HG02943 (cell line): ENCODE measurements at regions not wholly inside any gene's neighbourhood (a gene's known extent, or its start where the extent isn't known, plus 50 kb on each side); places are given as distances from the start of the nearest gene placed in this dataset.

Experiments
- ATAC-seq: cut with Tn5 transposase; IDR thresholded peaks from one replicate; pipeline ENCODE4 v1.9.1; 2021; ENCODE audit warnings: mild to moderate bottlenecking, low read depth, moderate library complexity; ENCODE audit not compliant: unreplicated experiment

GRCh38 chr12:127351481-127352010 is 915.4 kb upstream of the TMEM132C start:
- no peak for ATAC-seq

- no peak for ATAC-seq
Observed at GRCh38 chr12:127355061-127355841, 911.7 kb upstream of the TMEM132C start.

DNA sequence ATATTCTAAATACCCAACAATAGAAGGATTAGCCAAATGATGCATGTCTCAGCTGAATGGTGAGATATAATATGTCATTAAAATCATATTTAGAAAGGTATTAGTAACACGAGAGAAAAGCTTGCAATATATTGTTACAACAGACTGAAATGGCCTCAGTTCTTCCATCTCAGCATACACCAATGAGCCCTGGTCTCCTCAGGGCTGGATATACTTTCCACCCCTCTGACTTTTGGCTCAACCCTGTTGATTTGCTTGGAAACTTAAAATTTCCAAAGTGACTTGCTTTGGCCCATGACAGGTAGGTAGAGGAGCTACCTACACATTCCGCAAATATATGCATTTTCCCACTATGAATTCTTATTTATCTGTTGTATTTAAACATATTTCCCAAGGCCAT is 908.1 kb upstream of the TMEM132C start:
- ATAC-seq: no peak

- no peak for ATAC-seq
Observed at GRCh38 chr12:127360580-127360979, 906.4 kb upstream of the TMEM132C start.

DNA sequence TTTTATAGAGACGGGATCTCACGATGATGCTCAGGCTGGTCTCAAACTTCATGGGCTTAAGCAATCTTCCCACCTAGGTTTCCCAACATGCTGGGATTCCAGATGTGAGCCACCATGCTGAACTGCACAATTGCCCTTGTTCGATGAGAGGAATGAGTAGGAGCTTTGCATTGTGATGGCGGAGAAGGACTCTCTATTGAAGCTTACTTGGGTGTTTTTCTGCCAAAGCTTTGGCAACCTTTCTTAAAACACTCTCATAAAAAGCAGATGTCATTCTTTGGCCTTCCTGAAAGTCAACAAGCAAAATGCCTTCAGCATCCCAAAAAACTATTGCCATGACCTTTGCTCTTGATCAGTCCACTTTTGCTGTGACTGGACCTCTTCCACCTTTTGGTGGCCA is 904.8 kb upstream of the TMEM132C start:
- ATAC-seq: no peak

- ATAC-seq: no peak
Observed at GRCh38 chr12:127363392-127363791, 903.6 kb upstream of the TMEM132C start.

DNA sequence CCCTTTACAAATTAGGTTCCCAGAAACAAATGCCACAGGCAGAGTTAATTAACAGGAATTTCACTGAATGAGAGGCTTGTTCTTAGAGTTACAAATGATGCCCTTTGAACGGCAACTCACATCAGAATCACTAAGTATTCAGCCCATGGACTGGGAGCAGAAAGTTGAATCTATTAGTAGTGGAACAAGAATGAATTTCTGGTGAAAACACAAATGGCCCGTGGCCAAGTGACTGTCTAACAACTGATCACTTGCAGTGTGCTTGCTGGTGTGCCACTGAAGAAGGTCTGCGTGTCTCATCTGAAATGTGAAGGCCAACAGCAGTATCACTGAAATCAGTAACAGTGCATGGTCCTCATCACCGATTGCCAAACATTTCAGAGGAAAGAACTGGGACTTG is 893.4 kb upstream of the TMEM132C start:
- ATAC-seq: no peak

DNA sequence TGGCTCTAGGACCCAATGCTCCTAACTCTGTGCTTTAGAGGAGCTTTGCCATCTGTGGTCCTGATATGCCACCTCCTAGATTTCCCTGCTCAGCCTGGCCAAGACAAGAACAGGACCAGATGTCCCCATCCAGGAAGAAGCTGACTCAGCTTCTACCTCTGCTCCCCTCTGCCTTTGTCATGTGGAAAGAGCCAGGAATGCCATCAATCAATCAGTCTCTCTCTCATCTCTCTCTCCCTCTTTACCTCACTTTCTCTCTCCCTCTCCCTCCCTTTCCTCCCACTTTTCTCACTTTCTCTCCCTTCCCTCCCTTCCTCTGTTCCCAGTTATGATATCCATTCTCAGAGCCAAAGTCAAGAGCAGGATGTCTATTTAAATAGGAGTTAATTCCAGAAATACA is 892.5 kb upstream of the TMEM132C start:
- ATAC-seq: no peak

DNA sequence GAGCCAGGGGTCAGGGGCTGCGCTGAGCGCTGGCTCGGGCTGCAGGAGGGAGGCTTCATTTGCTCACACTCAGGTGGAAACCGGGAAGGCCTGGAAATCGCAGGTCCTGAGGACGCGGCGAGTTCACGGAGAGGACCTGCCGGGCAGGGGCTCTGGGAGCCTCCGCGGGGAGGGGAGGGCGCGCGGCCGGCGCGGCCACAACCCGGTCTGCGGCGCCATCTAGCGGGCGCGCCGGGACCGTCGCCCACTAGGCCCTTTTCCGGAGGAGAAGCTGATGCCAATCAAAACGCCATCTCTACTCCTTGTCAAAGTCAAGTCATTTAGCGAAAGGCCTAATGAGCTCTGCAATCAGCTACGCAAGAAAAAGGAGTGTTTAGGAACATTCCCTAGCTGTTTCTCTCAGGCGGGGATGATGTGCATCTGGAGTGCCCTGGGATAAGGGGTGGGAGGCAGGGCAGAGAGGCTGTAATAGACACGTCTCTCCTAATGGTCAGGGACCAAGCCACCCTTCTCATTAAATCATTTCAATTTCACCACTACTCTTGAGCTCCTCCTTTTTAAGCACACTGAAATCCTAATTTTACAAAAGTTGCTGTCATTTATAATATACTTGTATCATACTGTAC is 885.8 kb upstream of the TMEM132C start:
- ATAC-seq: peak; percentile 72

- no peak for ATAC-seq
Observed at GRCh38 chr12:127381681-127382080, 885.3 kb upstream of the TMEM132C start.

DNA sequence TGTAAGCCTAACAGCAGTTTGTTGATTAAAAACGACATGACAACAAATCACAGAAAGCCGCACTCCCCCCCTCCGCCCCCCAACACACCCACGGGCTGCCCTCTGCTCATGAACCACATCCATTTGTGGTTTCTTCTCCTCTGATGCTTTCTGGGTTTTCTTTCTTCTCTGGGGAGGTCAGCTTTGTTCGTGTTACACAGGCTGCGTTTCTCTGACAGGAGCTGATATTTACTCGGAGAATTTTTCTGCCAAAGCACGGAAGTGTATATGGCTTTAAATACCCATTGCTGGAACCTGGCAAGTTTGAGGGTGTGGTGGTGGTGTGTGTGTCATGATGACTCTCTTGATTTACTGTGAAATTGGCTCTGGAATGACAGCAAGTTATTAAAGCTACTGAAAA is 883.7 kb upstream of the TMEM132C start:
- ATAC-seq: no peak

DNA sequence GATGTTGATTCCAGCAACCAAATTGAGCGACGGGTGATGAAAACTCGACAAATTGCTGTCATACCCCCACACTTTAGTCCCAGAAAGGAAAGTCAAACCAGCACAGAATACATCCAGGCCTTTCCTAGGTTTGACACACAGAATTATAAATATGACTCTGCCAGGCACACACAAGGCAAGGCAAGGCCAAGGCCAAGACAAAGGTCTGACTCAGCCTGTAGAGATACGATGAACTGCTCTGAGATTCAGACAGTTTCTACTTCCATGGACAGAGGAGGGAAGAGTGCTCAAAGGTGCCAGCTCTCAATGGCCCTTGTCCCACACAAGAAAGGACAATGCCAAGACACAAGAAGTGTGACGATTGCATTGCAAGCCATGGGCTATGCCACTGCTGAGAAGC is 880.2 kb upstream of the TMEM132C start:
- no peak for ATAC-seq

GRCh38 chr12:127388985-127389384 is 878.0 kb upstream of the TMEM132C start:
- ATAC-seq: no peak

DNA sequence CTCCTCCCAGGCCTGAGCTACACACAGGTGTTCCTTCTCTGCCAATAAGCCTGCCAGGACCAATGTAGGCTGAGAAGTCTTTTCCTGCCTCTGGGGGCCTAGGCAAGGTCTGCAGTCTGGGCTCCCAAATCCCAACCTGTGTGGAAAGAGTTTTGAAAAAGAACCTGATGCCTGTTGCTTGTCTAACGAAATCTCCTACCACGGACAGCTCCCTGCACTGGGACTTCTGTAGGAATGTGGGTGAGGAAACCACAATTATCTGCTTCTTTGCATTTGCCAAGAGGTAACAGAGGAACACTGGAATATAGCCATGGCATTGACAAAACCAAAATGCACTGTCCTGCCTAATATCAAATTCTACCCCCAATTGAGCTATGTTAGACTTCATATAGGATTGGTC is 877.0 kb upstream of the TMEM132C start:
- ATAC-seq: no peak

GRCh38 chr12:127393465-127393864 is 873.5 kb upstream of the TMEM132C start:
- no peak for ATAC-seq

DNA sequence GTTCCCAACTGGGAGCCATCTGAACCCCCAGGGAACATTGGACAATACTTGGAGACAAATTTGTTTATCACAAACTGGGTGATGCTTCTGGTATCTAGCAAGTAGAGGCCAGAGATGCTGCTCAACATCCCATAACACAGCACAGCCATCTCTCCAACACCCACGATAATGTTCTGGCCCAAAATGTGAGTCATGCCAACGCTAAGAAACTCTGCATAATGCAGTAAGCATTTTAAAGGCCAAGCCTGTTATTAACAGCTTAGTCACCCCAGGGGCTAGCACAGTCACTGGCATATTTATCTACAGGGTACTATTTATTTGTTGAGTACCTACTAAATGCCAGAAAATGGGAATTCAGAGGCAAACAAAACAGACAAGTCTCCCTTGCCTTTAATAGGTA is 873.1 kb upstream of the TMEM132C start:
- no peak for ATAC-seq

DNA sequence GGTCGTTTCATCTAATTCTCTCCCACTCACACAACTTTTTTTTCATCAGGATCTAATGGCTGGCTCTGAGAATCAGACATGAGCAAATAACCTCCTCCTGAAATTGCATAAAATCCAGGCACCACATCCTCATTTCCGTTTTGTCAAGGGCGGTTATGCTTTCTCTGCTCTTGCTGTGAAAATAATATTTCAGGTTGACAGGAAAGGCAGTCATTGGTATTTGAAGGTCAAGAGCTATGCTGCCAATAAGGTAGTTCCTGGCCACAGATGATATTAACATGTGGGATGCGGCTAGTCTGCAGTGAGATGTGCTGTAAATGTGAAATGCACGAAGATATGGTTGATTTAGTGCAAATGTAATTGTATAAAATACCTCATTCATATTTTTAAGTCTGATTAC is 870.2 kb upstream of the TMEM132C start:
- ATAC-seq: no peak

DNA sequence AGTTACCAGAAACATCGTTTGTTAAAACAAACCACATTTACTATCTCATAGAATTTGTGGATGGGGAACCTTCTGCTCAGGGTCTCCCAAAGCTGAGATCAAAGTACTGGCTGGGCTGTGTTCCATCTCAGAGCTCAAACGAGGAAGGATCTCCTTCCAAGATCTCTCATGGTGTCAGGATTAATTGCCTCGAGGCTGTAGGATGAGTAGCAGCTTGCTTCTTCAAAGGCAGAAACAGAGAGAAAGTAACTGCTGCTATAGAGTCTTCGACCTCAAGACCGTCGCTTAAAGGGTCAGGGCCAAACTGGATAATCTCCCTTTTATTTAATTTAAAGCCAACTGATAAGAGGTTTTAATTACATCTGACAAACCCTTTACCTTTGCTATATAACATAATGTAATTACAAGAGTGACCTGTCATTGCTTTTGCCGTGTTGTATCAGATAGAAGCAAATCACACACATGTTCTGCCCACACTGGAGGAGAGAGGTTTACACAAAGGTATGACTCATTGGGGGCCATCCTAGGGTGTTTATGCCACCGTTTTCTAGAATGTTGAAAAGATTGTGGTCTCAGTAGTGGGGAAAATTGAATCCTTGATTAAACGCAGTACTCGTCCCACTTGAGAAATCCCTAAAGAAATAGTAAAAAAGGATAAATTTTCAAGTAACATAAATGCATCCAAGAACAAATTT is 868.8 kb upstream of the TMEM132C start:
- no peak for ATAC-seq

- ATAC-seq: no peak
Observed at GRCh38 chr12:127399451-127399850, 867.5 kb upstream of the TMEM132C start.

- no peak for ATAC-seq
Observed at GRCh38 chr12:127400221-127400620, 866.7 kb upstream of the TMEM132C start.

DNA sequence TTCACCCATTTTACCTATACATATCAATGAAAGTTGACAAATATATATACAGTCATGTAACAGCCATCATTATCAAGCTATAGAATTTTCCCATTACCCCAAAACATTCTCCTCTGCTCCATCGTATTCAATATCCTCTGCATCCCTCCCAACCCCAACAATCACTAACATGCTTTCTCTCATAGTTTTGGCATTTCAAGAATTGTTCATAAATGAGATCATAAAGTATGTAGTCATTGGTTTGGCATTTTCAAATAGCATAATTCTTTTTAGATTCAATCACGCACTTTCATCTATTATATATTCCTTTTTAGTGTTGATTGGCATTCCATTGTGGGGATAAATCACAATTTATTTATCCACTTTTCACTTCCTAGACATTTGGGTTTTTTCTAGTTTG is 866.0 kb upstream of the TMEM132C start:
- no peak for ATAC-seq
